ENCODE measurements at regions not wholly inside any gene's neighbourhood (a gene's known extent, or its start where the extent isn't known, plus 50 kb on each side); places are given as distances from the start of the nearest gene placed in this dataset.

GRCh38 chrX:43018031-43018430 is 240.1 kb upstream of the PPP1R2C start:
- no peak for DNase-seq

GRCh38 chrX:43019021-43019420 is 241.1 kb upstream of the PPP1R2C start:
- no peak for DNase-seq

- DNase-seq = no peak
Observed at GRCh38 chrX:43025806-43026315, 247.9 kb upstream of the PPP1R2C start.

GRCh38 chrX:43064096-43064495 is 286.1 kb upstream of the PPP1R2C start:
- DNase-seq = no peak

GRCh38 chrX:43065978-43066377 is 288.0 kb upstream of the PPP1R2C start:
- no peak for DNase-seq

GRCh38 chrX:43068639-43069038 is 290.7 kb upstream of the PPP1R2C start:
- DNase-seq = no peak

GRCh38 chrX:43083016-43083415 is 305.1 kb upstream of the PPP1R2C start:
- DNase-seq = no peak

- DNase-seq = no peak
Observed at GRCh38 chrX:43087830-43088229, 309.9 kb upstream of the PPP1R2C start.

GRCh38 chrX:43096830-43097229 is 318.9 kb upstream of the PPP1R2C start:
- DNase-seq = no peak

- DNase-seq = no peak
Observed at GRCh38 chrX:43106009-43106408, 328.0 kb upstream of the PPP1R2C start.

GRCh38 chrX:43108828-43109227 is 330.9 kb upstream of the PPP1R2C start:
- DNase-seq = no peak

- no peak for DNase-seq
Observed at GRCh38 chrX:43121637-43122036, 343.7 kb upstream of the PPP1R2C start.

GRCh38 chrX:43139645-43140044 is 361.7 kb upstream of the PPP1R2C start:
- no peak for DNase-seq

- no peak for DNase-seq
Observed at GRCh38 chrX:43140582-43140981, 362.6 kb upstream of the PPP1R2C start.

GRCh38 chrX:43141885-43142284 is 363.9 kb upstream of the PPP1R2C start:
- DNase-seq = no peak

GRCh38 chrX:43148305-43148704 is 370.3 kb upstream of the PPP1R2C start:
- DNase-seq = no peak

GRCh38 chrX:43165343-43165920 is 387.5 kb upstream of the PPP1R2C start:
- DNase-seq = no peak

GRCh38 chrX:43166874-43167273 is 388.9 kb upstream of the PPP1R2C start:
- DNase-seq = no peak

GRCh38 chrX:43175434-43175833 is 397.5 kb upstream of the PPP1R2C start:
- no peak for DNase-seq

GRCh38 chrX:43176686-43177085 is 398.7 kb upstream of the PPP1R2C start:
- no peak for DNase-seq

- DNase-seq = no peak
Observed at GRCh38 chrX:43188296-43188695, 410.3 kb upstream of the PPP1R2C start.

- no peak for DNase-seq
Observed at GRCh38 chrX:43211570-43211969, 433.6 kb upstream of the PPP1R2C start.

- no peak for DNase-seq
Observed at GRCh38 chrX:43218198-43218597, 437.9 kb upstream of the MAOA start.

- DNase-seq = no peak
Observed at GRCh38 chrX:43224496-43224895, 431.6 kb upstream of the MAOA start.

GRCh38 chrX:43225626-43226328 is 430.3 kb upstream of the MAOA start:
- DNase-seq = no peak

Measured in NCI-H1694 treated with DMSO at 0.1 percent for 48 hours (cell line).